GM12873 (cell line): ENCODE measurements at regions not wholly inside any gene's neighbourhood (a gene's known extent, or its start where the extent isn't known, plus 50 kb on each side); places are given as distances from the start of the nearest gene placed in this dataset.

Experiments
- TF ChIP-seq, protein P1 (sequence below): IDR thresholded peaks from 2 replicates; pipeline ENCODE4 v1.5.1; 2012; ENCODE audit warnings: low read depth, mild to moderate bottlenecking, moderate library complexity, low read length, control low read depth; ENCODE audit not compliant: insufficient read depth; ENCODE audit errors: missing control alignments

DNA sequence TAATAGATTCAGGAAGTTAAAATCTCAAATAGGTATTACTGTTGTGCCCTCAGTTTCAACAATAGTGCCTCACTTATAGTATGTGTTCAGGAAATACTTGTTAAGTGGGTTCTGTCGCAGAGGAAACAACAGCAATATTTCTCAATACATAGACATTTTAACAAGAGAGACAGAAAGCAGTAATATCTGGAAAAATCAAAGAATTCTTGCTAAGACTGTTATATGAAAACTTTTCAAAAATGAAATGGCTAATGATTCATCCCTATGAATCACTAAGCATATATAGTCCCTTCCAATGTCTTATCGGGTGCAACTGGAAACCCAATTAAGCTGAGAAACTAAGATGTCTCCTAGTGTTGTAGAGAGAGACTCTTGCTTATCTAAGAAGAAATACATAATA lies 668.9 kb downstream of the TFAP2A start:
- TF ChIP-seq, protein P1, sequence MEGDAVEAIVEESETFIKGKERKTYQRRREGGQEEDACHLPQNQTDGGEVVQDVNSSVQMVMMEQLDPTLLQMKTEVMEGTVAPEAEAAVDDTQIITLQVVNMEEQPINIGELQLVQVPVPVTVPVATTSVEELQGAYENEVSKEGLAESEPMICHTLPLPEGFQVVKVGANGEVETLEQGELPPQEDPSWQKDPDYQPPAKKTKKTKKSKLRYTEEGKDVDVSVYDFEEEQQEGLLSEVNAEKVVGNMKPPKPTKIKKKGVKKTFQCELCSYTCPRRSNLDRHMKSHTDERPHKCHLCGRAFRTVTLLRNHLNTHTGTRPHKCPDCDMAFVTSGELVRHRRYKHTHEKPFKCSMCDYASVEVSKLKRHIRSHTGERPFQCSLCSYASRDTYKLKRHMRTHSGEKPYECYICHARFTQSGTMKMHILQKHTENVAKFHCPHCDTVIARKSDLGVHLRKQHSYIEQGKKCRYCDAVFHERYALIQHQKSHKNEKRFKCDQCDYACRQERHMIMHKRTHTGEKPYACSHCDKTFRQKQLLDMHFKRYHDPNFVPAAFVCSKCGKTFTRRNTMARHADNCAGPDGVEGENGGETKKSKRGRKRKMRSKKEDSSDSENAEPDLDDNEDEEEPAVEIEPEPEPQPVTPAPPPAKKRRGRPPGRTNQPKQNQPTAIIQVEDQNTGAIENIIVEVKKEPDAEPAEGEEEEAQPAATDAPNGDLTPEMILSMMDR = no peak

DNA sequence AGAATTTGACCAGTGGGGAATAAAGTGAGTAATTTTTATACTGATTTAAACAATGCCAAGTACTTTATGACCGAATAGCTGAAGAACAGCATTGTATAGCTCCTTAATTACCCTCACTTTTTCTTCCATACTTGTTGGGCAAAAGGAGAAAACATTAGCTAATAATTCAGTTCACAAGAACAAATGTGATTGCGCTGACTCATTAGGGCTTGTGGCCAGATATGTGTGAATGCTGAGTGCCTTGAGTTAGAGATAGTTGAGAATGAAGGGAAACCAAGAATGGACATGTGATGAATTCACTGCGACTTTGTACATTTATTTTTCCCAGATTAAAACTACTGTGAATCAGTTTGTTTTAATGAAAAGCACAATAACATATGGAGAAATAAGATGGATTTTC lies 669.4 kb downstream of the TFAP2A start:
- TF ChIP-seq, protein P1 = no peak

DNA sequence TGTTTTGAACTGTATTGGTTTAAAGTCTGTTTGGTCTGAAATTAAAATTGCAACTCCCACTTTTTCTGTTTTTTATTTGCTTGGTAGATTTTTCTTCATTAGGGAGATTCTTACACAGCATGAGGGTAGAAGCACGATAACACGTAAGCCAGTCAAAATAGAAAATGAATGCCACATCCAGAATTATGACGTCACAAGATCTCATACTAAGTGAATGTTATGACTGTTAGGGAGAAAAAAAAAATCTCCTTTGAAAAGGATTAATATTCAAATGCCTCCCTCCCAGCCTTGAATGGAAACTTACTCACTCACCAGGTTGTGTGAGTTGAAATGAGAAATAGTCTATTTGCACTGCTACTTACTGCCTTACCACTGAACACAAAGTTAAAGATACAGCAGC lies 670.8 kb downstream of the TFAP2A start:
- TF ChIP-seq, protein P1 = no peak

DNA sequence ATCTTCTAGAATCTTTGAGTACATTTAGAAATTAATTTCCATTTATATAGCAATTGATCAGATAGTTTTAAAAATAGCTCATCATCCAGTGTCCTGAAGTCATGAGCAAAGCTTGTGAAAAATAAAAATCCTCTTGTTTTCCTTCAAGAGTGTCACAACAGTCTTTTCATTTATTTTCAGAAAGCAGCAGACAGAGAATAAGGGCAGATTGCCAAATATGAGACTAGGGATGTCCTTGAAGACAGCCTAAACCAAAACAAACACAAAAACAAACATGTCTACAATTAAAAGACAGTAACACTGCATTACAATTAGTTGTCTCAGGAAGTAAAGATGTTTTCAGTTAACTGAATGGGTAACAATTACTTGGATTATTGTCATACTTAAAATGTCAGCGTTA lies 682.8 kb downstream of the TFAP2A start:
- TF ChIP-seq, protein P1 = no peak

DNA sequence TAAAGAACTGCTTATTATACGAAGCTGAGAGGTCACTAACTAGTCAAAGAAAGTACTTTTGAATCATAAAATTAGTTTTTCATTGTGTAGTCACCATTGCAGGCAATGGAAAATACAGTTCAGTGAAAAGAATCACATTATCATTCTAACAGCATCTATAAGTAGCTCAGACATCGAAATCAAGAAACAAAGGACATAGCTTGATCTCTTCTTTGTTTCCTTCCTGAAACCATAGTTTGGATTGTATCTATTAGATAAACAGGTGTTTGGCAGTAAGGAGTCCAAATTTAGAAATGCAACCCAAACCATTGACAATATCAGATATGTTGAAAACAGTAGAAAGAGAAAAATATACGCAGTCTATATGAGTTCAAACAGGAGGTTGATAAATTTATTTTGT lies 697.3 kb downstream of the TFAP2A start:
- TF ChIP-seq, protein P1 = no peak

DNA sequence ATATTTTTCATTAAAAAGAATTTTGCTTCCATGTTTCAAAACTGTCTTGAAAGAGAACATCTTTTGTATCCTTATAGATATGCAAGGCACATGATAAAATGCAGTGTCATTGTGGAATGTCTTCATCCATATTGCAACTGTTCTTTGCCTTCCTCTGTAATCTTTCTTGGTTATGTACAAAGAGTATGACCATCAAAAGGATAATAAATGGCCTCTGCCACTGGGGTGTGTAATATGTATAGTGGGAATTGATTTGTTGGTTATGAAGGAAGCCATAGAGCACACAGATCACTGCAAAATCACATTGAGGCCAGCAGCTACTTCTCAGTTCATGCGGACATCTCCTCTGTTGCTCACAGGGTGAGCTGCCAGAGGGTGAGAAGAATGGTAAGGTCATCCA lies 703.5 kb downstream of the TFAP2A start:
- TF ChIP-seq, protein P1 = no peak

DNA sequence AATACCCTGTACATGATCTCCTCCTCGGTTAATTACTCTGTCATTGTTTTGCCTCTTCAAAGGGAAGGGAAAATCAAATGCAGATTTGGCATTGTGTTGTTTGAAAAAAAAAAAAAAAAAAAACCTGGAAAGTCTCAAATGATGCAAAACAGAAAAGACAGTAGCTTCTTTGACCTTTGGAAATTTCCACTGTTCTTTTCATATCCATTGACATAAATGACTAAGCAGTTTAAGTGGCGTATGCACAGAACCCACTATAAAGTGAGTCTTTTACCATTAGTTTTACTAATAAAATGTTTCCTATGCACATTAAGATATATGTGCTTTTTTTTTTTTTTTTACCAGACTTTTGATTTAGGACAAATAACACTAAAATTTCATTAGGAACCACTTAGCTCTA lies 704.3 kb downstream of the TFAP2A start:
- TF ChIP-seq, protein P1 = no peak
